CD4-positive, alpha-beta T cell treated with Interleukin-17A for 4 hours (primary cell): ENCODE measurements at regions not wholly inside any gene's neighbourhood (a gene's known extent, or its start where the extent isn't known, plus 50 kb on each side); places are given as distances from the start of the nearest gene placed in this dataset.
"Not testable (repeated sequence)": the region's sequence is repeated elsewhere in the genome, so short reads cannot be mapped to it uniquely, and the experiment has no call there.

Experiments
- DNase-seq: peaks from one replicate; pipeline ENCODE4 v3.0.0-alpha.2; 2020; ENCODE audit warnings: mixed read lengths

- no peak for DNase-seq
Observed at GRCh38 chr12:68984796-68985573, 52.0 kb upstream of the CPM start.

GRCh38 chr12:68997526-68997925 lies 64.6 kb upstream of the CPM start:
- DNase-seq = not testable (repeated sequence)

GRCh38 chr12:68998041-68998440 lies 65.1 kb upstream of the CPM start:
- no peak for DNase-seq

GRCh38 chr12:69000074-69000473 lies 67.1 kb upstream of the CPM start:
- no peak for DNase-seq

- no peak for DNase-seq
Observed at GRCh38 chr12:69000540-69001243, 67.7 kb upstream of the CPM start.

GRCh38 chr12:69001251-69001650 lies 68.3 kb upstream of the CPM start:
- DNase-seq = no peak

GRCh38 chr12:69002969-69003368 lies 70.0 kb upstream of the CPM start:
- no peak for DNase-seq

- DNase-seq = no peak
Observed at GRCh38 chr12:69003991-69004390, 71.0 kb upstream of the CPM start.

- no peak for DNase-seq
Observed at GRCh38 chr12:69007101-69007854, 74.3 kb upstream of the CPM start.

GRCh38 chr12:69007855-69008351 lies 74.9 kb upstream of the CPM start:
- DNase-seq = no peak

GRCh38 chr12:69008520-69008919 lies 75.5 kb upstream of the CPM start:
- DNase-seq = no peak

- DNase-seq = no peak
Observed at GRCh38 chr12:69014047-69014446, 81.1 kb upstream of the CPM start.

- no peak for DNase-seq
Observed at GRCh38 chr12:69015017-69015416, 82.0 kb upstream of the CPM start.

- DNase-seq = no peak
Observed at GRCh38 chr12:69015831-69016230, 82.9 kb upstream of the CPM start.

GRCh38 chr12:69019082-69019481 lies 86.1 kb upstream of the CPM start:
- no peak for DNase-seq

GRCh38 chr12:69019910-69020309 lies 86.9 kb upstream of the CPM start:
- no peak for DNase-seq

- DNase-seq = no peak
Observed at GRCh38 chr12:69022674-69023073, 89.7 kb upstream of the CPM start.

- DNase-seq = no peak
Observed at GRCh38 chr12:69023840-69024239, 90.9 kb upstream of the CPM start.

GRCh38 chr12:69024413-69024812 lies 91.4 kb upstream of the CPM start:
- no peak for DNase-seq

- DNase-seq = no peak
Observed at GRCh38 chr12:69024907-69025306, 91.9 kb upstream of the CPM start.

GRCh38 chr12:69026336-69026735 lies 93.4 kb upstream of the CPM start:
- no peak for DNase-seq

- no peak for DNase-seq
Observed at GRCh38 chr12:69027411-69027881, 94.5 kb upstream of the CPM start.

GRCh38 chr12:69028941-69029729 lies 96.2 kb upstream of the CPM start:
- no peak for DNase-seq
